Activated CD4-positive, alpha-beta T cell treated with anti-CD3 and anti-CD28 coated beads for 4 hours (primary cell): ENCODE measurements at regions not wholly inside any gene's neighbourhood (a gene's known extent, or its start where the extent isn't known, plus 50 kb on each side); places are given as distances from the start of the nearest gene placed in this dataset.
"Not testable (repeated sequence)": the region's sequence is repeated elsewhere in the genome, so short reads cannot be mapped to it uniquely, and the experiment has no call there.

Source experiments
- DNase-seq, 2 donors: peaks; one replicate each; pipeline ENCODE4 v3.0.0-alpha.2; 2020

DNA sequence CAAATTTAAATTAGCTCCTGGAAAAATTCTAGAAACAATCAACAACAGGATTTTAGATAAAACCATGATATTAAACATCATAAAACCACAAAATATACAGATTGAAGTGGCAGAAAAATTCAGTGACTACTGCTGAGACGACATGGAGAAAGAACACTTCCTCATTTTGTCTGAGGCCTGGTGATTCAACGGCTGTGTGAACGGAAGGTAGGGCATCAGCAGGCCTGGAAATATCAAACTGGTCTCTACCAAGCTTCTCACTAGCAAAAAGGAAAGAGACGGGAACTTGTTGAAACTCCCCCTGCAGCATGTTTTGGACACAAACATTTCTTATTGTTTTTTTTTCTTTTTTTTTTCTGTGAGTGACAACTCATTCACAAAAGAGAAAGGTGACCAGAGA lies 58.0 kb upstream of the AHI1 start:
- DNase-seq, result no peak

DNA sequence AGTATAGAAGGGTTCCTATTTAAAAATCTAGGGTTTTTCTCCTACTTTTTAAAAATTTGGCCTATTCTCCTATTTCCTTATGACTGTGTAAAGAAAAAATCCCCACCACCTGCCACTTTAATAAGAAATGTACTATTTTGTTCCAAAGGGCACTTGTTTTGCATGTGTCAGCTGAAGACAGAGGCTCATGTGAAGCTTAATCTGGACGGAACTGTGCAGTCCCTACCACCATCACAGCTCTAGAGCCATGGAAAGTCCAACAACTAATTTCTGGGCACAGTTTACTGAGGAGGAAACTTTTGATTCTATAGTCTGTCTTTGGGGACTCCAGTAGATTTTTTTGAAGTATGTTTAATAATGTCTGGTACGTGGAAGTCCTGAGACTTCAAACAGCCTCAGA lies 60.0 kb upstream of the AHI1 start:
- no peak for DNase-seq

DNA sequence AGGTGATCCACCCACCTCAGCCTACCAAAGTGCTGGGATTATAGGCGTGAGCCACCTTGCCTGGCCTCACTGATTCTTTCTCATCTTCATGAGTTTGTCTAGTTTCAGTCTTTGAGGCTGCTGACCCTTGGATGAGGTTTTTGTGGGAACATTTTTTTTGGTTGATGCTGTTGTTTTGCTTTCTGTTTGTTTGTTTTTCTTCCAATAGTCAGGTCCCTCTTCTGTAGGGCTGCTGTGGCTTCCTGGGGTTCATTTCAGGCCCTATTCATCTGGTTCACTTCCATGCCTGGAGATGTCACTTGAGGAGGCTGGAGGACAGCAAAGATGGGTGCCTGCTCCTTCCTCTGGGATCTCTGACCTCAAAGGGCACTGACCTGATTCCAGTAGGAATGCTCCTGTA lies 68.1 kb upstream of the AHI1 start:
- DNase-seq, result not testable (repeated sequence)

DNA sequence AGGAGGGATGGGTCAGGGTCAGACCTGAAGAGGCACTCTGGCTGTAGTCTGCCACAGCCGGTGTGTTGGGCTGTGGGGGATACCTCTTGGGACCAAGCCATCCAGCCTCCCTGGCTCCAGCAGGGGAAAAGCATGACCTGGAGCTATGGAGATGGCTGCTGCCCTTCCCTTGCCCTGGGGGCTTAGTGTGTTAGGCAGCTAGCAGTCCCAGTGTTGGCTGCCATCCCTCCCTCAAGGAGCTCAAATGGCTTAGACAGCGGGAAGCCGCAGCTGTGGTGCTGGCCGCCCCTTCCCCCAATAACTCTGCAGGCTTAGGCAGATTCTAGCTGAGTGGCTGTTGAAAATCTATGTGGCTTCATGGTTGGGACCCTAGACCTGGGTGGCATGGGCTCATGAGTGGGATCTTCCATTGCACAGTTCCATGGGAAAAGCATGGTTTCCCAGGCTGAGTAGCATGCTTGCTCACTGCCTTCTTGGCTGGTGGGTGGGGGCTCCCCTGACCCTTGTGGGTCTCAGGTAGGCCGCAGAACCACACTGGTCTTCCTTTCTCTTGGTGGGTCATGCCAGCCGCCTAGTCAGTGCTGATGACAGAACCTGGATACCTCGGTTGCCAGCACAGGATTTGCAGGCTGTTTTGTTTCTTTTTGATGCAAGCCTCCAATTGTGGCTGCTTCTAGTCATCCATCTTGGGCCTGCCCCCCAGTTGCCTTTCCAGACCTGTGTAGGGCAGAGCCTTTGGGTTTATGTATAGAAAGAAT lies 69.0 kb upstream of the AHI1 start:
- DNase-seq, result no peak

DNA sequence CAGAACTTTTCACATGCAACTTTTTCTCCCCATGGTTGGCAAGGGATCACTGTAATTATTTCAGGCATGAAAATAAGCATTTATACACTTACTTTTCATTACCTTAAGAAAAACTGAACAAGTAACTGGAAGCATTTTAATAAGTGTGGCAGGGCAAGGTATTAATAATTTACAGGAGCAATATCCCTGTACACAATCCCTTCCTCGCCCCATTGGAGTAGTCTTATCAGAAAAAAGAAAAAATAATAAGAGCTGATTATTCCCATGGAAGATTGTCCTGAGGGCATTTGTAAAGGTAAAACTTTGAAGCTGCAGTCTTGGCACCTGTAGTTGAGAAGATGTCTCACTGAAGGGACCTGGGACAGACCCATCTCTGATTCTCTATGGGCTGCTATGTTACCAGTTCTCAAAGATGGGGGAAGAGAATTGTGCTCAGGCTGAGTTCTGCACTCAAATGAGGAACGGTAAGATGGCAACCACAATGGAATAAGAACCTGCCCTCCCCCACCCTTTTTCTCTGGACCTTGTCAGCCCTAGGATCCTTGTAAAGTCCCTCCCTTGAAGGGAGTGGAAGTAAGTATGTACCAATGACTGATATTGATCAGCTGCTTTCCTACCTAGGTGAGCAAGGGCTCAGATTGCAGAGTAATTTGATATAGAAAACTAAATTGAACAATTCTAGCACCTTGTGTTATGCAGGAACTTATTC lies 70.0 kb upstream of the AHI1 start:
- no peak for DNase-seq

DNA sequence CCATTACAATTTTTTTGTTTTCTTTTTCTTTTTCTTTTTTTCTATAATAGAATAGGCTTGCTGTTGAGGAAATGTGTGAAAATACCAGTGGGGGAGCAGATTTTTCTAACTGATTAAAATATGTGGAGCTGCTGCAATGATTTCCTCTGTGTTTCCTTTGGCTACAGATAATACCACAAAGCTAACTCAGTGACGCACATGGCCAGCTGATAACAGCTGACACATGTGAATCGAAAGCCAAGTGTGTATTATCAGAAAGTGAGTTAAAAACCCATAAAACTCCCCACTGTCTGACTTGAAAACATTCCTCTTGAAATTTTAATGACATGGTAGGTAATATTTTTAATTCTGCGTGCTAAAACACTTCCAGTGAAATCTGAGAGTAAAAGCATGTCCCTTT lies 70.8 kb upstream of the AHI1 start:
- peak in 1 of 2 donors; percentile 20 for DNase-seq

DNA sequence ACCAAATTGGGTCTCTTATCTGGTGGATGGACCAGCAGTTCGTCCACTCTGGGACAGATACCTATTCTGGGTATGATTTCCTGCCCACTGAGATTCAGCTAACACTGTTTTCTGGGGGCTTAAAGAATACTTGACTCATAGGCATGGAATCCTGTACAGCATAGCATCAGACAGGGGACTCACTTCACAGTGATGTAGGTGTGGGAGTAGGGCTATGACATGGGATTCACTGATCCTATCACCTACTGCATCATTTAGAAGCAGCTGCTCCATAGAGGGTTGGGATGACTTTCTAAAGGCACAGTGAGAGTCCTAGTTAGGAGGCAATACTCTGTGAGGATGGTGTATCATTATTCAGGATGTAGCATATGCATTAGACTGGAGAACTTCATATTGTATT lies 74.5 kb upstream of the AHI1 start:
- no peak for DNase-seq

DNA sequence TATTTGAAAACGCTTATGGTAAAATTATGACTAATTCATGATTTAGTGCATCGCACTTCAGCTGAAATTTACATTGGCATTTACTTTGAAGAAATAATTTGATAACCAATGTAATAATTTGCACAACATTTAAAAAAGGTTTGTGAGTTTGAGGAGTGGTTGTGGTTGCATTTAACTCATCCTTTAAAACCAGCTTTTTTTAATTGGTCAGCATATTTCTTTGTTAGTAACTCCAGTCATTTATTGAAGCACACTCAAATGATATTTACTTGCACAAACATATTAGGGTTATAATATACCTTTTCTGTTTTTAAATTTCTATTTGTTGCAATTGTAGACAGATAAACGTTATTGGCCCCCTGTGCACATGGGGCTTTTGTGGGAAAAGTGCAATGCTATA lies 78.1 kb upstream of the AHI1 start:
- no peak for DNase-seq

DNA sequence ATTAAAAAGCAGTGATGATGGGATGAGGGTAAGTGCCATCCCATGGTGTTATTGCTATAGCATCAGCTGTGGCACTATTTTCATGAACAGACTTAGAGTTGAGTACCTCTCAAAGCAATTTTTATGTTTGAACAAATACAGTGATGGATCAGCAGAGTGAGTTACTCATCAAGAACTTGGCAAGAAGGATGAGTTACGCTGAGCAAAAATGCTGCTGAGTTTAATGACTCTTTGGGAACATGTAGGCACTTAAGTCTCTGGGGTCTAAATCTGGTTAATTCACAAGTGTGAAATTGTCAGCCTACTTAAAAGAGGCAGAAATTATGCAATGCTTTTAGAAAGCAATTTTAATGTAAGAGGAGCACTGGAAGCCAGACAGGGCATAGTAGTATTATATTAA lies 78.5 kb upstream of the AHI1 start:
- DNase-seq, result no peak

DNA sequence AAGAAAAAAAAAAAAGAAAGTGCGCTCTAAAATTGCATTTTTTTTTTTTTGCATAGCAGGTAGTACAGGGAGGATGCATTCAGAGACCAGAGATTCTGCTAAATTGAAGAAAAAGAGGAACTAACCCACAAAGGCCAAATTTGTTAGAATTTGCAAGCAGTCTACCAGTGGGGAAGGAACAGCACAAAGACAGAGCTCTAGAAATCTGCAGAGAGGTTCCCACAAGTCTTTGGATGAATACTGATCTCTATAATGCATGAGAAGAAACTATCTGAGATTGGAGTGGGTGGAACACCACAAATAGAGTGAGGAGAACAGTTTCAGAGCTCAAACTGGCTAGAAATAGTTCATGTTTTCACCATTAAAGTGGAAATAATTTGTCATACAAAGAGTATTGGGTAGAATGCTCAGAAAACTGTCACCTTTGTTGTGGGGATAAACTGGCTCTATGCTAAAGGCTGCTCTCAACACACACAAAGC lies 79.6 kb upstream of the AHI1 start:
- DNase-seq, result no peak

DNA sequence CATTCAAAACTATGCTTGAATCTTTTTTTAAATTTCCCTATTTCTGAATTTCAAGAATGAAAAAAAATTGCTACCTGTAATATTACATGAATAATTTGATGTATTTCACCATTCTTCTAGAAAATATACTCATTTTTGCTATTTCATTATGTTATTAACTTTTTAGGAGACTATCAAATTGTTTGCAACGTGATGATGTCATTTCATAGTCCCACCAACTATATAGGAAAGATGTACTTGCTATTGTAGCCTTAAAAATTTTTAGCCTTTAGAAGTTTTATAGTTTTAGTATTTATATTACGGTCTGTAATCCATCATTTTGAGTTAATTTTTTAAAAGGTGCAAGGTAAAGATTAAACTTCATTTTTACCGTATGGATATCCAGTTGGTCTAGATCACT lies 81.4 kb upstream of the AHI1 start:
- DNase-seq, result no peak

DNA sequence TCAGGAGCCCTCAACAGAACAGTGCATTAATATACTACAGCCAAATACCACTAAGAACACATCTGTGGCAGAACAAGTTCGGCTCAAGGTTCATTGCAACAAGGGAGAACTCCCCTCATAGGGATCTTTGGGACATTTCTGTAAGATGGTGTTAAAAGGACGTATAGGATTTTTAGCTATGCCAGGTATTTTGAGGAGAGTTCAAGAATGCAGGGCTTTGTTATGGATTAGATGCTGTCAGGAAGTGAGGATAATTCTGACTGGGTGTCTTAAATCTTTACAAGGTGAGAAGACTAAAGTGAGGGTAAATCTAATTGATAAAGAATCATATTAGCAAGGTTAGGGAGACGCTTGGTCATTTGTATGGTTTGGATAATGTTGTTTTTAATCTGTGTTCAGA lies 83.7 kb upstream of the AHI1 start:
- DNase-seq, result no peak

DNA sequence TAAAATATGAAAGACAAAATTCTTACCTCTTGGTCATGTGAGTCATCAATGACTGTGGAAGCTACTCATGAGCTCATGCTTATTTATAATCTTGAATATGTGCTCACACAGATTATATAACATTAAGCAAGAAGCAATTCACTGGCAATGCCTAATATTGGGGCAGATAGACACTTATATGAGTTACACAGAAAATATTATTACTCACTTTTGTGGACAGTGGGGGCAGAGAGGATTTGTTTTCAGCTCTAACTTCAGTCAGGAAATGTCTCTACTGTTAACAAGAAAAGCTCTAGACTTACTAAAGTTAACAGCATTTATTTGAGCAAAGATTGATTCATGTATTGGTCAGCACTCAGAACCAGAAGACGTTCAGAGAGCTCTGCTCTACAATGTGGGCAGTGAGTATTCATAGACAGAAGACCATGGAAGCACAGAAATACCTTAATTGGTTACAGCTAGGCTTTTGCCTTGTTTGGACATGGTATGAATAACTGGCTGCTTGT lies 85.8 kb upstream of the AHI1 start:
- no peak for DNase-seq

DNA sequence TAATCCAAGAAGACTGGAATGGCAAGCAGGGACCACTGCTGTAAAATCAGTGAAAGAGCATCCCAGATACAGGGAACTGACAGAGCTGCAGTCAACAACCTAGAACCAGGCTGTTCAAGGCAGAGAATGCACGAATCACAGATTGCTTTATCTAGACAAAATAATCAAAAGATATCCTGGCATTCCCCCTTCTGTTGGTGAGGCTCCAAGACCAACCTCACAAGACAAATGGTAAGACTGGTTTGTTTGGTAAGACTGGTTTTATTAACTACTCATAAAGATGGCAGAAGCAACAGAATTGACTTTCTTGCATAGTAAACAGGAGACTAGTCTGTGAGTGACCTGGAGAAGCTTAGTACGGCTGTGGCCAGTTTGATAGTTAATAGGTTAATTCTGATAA lies 88.8 kb upstream of the AHI1 start:
- DNase-seq, result no peak

DNA sequence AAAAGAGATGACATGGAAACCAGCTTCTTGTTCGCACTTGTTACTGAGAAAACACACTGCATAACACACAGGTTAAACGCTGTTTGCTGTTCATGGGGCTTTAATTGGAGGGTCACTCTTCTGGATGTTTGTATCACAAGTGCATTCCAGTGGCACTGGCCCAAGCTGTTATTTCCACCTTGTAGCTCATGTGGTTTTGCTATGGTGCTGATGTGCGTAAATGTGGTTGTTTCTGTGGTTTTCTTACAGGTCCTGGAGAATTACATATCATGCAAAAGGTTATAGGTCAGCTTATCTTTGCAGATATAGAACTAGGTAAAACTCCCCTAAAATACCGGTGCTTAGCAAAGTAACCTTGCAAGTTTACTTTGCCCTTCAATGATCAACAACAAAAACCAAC lies 89.3 kb upstream of the AHI1 start:
- DNase-seq, result no peak

DNA sequence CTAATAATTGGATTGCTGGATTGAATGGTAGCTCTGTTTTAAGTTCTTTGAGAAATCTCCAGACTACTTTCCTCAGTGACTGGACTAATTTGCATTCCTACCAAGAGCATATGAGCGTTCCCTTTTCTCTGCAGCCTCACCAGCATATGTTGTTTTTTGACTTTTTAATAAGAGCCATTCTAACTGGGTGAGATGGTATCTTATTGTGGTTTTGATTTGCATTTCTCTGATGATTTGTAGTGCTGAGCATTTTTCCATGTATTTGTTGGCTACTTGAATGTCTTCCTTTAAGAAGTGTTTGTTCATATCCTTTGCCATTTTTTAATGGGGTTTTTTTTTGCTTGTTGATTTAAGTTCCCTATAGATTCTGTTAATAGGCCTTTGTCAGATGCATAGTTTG lies 94.7 kb upstream of the AHI1 start:
- DNase-seq, result no peak

DNA sequence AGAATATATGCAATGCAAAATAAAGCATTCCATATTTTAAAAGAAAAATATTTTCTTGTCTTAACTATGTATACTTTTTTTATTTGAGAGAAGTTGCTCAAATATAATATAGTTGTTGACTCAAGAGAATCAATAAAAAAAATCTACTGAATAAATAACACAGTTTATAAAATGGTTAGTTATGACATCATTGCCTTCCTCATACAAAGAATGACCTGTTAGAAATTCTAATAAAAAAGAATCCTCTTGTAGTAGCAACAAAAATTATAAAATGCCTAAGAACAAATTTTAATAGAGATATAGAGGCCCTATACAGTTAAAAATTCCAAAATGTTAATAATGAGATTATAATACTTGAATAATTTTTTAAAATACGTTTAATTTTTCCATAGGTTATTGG lies 96.5 kb upstream of the AHI1 start:
- no peak for DNase-seq

DNA sequence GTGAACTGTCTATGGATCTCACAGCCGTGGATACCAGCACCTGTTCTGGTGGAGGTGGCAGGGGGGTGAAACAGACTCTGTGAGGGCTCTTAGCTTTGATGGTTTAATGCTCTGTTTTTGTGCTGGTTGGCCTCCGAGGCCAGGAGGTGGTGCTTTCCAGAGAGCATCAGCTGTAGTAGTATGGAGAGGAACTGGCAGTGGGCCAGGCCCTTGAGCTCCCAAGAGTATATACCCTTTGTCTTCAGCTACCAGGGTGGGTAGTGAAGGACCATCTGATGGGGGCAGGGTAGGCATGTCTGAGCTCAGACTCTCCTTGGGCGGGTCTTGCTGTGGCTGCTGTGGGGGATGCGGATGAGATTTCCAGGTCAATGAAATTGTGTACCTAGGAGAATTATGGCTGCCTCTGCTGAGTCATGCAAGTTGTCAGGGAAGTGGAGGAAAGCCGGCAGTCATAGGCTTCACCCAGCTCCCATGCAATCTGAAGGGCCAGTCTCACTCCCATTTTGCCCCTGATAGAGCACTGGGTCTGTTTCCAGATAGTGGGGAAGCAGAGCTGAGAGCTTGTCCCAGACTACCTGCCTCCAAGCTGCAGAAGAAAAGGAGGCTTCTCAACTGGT lies 102.7 kb upstream of the AHI1 start:
- DNase-seq, result no peak

DNA sequence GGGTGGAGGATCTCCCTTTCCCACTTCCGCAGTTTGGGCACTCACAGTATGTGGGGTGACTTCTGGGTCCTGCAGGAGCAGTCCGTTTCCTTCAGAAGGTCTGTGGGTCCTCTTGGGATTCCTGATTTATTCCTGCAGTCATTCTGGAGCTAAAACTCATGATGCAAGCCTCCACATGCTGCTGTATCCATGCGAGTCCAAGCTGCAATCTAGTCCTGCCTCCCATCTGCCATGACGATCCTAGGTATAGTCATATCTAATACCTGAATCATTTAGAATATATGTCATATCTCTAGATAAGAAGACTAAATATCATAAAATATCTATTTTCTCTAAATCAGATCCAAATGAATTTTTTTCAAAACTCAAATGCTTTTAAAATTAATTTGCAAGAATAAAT lies 103.4 kb upstream of the AHI1 start:
- no peak for DNase-seq

DNA sequence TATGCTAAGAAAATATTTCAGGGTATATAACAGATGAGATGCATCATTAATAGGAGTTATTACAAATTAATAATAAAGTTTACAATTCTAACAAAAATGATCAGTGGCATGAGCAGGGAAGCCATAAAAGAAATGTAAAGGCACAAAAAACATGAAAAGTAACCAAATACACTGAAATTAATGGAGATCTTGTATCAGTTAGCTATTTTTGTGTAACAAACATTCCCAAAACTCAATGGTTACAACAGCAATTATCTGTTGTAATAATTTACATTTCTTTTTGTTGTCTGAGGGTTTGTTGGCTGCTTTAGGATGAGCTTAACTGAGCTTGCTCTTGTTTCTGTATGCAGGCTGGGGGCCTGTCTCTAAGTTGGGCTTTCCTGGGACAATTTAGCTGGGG lies 104.3 kb upstream of the AHI1 start:
- DNase-seq, result no peak

DNA sequence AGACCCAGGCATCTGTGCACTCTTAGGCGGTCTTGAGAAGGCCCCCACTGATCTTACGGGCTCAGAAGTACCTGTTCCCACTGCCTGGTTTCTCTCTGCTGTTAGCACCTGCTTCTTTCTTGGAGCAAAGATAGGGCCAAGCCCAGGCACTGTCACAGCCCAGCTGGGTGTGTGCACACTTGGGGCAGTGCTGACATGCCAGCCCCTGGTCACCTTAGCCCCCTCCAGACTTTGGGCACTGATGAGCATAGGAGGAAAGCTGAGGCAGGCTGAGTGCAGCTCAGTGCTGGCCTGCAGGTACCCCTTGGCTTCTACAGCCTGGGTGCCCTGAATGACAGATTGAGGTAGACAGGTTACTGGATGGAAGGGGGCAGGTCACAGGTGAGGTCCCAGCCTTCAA lies 105.7 kb upstream of the AHI1 start:
- no peak for DNase-seq

DNA sequence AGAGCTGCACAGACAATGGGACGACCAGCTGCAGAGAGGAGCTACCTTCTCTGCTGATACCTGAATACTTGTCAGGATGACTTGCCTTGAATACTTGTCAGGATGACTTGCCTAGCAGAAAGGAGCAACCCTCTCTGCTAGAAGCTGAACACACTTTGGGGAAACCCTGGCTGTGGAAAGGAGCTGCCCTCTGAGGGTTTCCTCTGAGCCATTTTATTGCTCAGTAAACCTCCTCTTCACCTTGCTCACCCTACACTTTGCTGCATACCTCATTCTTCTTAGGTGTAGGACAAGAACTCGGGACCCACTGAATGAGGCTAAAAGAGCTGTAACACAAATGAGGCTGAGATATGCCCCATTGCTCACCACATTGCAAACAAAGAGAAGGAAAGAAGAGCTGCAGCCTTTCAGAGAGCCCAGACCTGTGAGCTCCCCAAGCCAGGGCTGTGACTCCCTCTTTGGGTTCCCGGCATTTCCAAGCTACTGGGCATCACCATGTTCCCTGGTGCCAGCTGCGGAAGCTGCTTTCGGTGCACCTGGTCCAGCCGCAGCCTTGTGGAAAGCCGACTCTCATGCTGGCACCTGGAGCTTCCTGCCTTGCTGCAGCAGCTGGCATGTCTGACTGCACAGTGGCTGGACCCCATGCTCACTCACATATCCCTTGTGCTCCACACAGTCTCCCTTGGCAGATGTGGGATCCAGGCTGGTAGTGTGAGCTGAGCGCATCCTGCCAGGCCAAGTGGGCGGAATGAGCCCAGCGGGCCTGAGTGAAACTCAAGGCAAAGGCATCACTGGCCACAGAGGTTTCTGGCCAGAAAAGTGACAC lies 106.7 kb upstream of the AHI1 start:
- DNase-seq, result no peak

DNA sequence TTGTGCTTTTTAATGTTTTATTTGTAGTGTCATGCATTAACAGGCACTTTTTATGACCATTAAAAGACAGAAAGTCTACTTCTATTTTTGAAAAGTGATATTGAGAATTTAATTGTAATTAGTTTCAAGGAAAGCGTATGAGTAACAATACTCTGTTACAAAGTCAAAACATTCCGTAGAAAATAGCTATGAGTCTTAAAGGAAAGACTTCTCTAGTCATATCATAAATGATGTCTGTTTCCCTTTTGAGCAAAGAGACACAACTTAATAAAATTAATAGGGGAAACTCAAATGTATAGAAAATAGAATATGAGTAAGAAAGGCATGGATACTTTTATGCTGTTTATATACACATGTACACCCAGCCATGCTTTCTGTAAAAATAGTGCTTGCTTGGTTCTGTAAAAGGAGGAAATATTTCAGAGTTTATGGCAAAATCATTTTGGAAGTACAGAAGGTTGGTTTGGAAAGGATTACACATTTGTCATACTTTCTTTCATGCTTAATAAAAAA lies 107.8 kb upstream of the AHI1 start:
- no peak for DNase-seq
